ENCODE measurements at regions not wholly inside any gene's neighbourhood (a gene's known extent, or its start where the extent isn't known, plus 50 kb on each side); places are given as distances from the start of the nearest gene placed in this dataset.

GRCh38 chr6:141024526-141024925, 1108.2 kb upstream of the GJE1 start:
- Histone ChIP-seq H4K20me1 (ENCODE audit: insufficient read depth, low read length) (no peaks in the 10 kb centered on the region), H3K4me3 (ENCODE audit: low read depth, low read length, poor library complexity, severe bottlenecking) (no peak overlapping the region), H3F3A (ENCODE audit: insufficient read depth, low read length) (no peaks in the 10 kb centered on the region), H3K27me3 (ENCODE audit: insufficient read depth, low read length) (no peaks in the 10 kb centered on the region), H3K27ac (ENCODE audit: low read depth, low read length, poor library complexity, severe bottlenecking) (no peak overlapping the region), H3K4me2 (ENCODE audit: low read length) (no peak overlapping the region), H3K9me3 (ENCODE audit: low read length) (no peaks in the 10 kb centered on the region), H3K79me2 (ENCODE audit: insufficient read depth, low read length) (no peaks in the 10 kb centered on the region), H3K9me2 (ENCODE audit: low read depth, low read length) (no peaks in the 10 kb centered on the region), H2AFZ (ENCODE audit: low read length) (no peak overlapping the region), H3K9ac (ENCODE audit: low read length) (no peak overlapping the region), H3K36me3 (ENCODE audit: insufficient read depth, low read length) (no peaks in the 10 kb centered on the region), H3K4me1 (ENCODE audit: insufficient read depth, low read length, severe bottlenecking) (no peaks in the 10 kb centered on the region)
- no peak for TF ChIP-seq EZH2 (IDR thresholded peaks at IDR 0.05; ENCODE audit: borderline replicate concordance, low read length)
- no peak for TF ChIP-seq CTCF (IDR thresholded peaks at IDR 0.05; ENCODE audit: low read length)

- Histone ChIP-seq H3K4me1 (ENCODE audit: insufficient read depth, low read length, severe bottlenecking) (no peaks in the 10 kb centered on the region), H3K4me3 (ENCODE audit: low read depth, low read length, poor library complexity, severe bottlenecking) (no peak overlapping the region), H3K27ac (ENCODE audit: low read depth, low read length, poor library complexity, severe bottlenecking) (no peak overlapping the region), H4K20me1 (ENCODE audit: insufficient read depth, low read length) (no peaks in the 10 kb centered on the region), H3K4me2 (ENCODE audit: low read length) (no peak overlapping the region), H2AFZ (ENCODE audit: low read length) (no peak overlapping the region; the same call in 1 of the 2 replicates), H3K79me2 (ENCODE audit: insufficient read depth, low read length) (no peaks in the 10 kb centered on the region), H3K36me3 (ENCODE audit: insufficient read depth, low read length) (no peaks in the 10 kb centered on the region), H3F3A (ENCODE audit: insufficient read depth, low read length) (no peaks in the 10 kb centered on the region), H3K9me3 (ENCODE audit: low read length) (no peaks in the 10 kb centered on the region), H3K9me2 (ENCODE audit: low read depth, low read length) (no peaks in the 10 kb centered on the region), H3K27me3 (ENCODE audit: insufficient read depth, low read length) (no peaks in the 10 kb centered on the region), H3K9ac (ENCODE audit: low read length) (no peak overlapping the region)
- TF ChIP-seq EZH2 (IDR thresholded peaks at IDR 0.05; ENCODE audit: borderline replicate concordance, low read length): no peak
- TF ChIP-seq CTCF (IDR thresholded peaks at IDR 0.05; ENCODE audit: low read length): no peak
Observed at GRCh38 chr6:141017941-141018340, 1114.8 kb upstream of the GJE1 start.

GRCh38 chr6:141000917-141001316, 1131.8 kb upstream of the GJE1 start:
- H3K4me1 ChIP-seq (ENCODE audit: insufficient read depth, low read length, severe bottlenecking): no peaks in the 10 kb centered on the region
- no peaks in the 10 kb centered on the region for H3F3A ChIP-seq (ENCODE audit: insufficient read depth, low read length)
- H3K4me2 ChIP-seq (ENCODE audit: low read length): no peak overlapping the region
- H3K9ac ChIP-seq (ENCODE audit: low read length): no peak overlapping the region
- no peaks in the 10 kb centered on the region for H3K9me3 ChIP-seq (ENCODE audit: low read length)
- no peak overlapping the region for H3K4me3 ChIP-seq (ENCODE audit: low read depth, low read length, poor library complexity, severe bottlenecking)
- H3K36me3 ChIP-seq (ENCODE audit: insufficient read depth, low read length): no peaks in the 10 kb centered on the region
- H4K20me1 ChIP-seq (ENCODE audit: insufficient read depth, low read length): no peaks in the 10 kb centered on the region
- no peak overlapping the region for H3K27ac ChIP-seq (ENCODE audit: low read depth, low read length, poor library complexity, severe bottlenecking)
- H3K9me2 ChIP-seq (ENCODE audit: low read depth, low read length): no peaks in the 10 kb centered on the region
- H3K79me2 ChIP-seq (ENCODE audit: insufficient read depth, low read length): no peaks in the 10 kb centered on the region
- TF ChIP-seq CTCF (IDR thresholded peaks at IDR 0.05; ENCODE audit: low read length): no peak
- no peaks in the 10 kb centered on the region for H3K27me3 ChIP-seq (ENCODE audit: insufficient read depth, low read length)
- H2AFZ ChIP-seq (ENCODE audit: low read length): no peak overlapping the region
